ENCODE measurements at regions not wholly inside any gene's neighbourhood (a gene's known extent, or its start where the extent isn't known, plus 50 kb on each side); places are given as distances from the start of the nearest gene placed in this dataset.

DNA sequence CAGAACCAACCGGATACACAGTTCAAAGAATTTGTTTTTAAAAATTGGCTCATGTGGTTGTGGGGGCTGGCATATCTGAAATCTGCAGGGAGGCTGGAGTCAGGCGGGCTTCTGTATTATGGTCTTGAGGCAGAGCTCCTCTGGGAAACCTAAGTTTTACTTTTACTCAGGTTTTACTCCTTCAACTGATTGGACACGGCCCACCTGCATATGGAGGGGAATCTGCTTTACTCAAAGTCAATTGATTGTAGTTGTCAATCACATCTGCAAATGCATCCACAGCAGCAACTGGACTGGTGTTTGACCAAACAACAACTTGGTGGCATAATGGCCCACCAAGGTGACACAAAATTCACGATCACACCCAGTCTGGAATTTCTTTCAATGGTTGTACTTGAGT is 103.4 kb downstream of the ERMARD start:
- DNase-seq (ENCODE audit: insufficient read length, low spot score) (no peak), FAIRE-seq (no peak)
- TF ChIP-seq POLR2A (IDR thresholded peaks at IDR 0.05; ENCODE audit: low read depth, low read length), result no peak

GRCh38 chr6:169854083-169854725 is 102.8 kb downstream of the ERMARD start:
- DNase-seq (ENCODE audit: insufficient read length, low spot score) (no peak), FAIRE-seq (no peak)
- no peak for TF ChIP-seq POLR2A (IDR thresholded peaks at IDR 0.05; ENCODE audit: low read depth, low read length)

DNA sequence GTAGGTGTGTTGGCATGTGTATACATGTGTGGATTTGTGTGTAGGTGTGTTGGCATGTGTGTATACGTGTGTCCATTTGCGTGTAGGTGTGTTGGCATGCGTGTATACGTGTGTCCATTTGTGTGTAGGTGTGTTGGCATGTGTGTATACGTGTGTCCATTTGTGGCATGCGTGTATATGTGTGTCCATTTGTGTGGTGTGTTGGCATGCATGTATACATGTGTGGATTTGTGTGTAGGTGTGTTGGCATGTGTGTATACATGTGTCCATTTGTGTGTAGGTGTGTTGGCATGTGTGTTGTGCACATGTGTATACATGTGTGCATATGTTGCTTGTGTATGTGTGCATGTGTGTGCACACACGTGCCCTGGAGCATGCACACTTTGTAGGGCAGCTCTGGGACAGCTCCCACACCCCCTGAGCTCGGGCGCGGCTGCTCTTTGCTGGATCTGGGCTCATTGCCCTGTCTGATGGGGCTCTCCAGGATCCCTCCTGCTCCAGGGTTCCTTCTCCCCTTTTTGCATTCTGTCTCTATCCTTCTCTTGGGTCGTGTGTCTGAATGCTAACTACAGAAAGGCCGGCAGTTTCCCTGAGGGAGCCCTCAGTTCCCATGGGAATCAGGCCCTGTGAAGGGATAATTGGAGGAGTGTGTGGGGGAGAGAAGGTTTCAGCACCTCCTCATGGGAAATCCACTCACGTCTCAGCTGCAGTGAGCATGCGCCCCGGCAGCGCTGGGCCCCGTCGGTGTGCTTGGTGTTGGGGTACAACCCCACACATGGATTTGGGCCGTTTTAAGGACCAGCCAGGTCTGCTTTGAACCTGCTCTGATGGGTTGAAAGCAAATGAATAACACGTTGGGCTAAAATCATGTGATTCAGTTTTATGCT is 102.0 kb downstream of the ERMARD start:
- FAIRE-seq (no peak), DNase-seq (ENCODE audit: insufficient read length, low spot score) (no peak)
- TF ChIP-seq POLR2A (IDR thresholded peaks at IDR 0.05; ENCODE audit: low read depth, low read length), result no peak

DNA sequence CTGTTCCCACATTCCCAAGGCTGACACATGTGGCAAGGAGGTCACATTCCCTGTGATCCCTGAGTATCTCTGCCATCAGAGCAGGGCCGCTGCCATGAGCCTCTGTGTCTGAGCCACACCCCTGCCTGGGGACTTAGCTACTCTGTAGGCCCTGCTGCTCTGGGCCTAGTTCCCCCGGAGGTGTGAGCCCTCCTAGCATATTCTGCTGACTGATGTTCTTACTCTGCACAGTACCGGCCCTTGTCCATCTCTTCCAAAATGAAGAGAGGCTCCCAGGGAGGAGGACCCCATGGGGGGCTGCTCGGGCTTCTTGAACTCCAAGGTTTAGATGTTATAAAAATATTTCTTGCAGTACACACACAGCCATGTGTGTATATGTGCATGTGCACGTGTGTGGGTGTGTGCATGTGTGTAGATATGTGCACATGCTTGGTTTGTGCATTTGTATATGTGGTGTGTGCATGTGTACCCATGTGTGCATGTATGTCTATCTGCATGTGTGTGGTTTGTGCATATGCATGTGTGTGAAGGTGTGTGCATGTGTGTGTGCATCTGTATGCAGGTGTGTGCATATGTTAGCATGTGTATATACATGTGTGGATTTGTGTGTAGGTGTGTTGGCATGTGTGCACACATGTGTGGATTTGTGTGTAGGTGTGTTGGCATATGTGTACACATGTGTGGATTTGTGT is 101.2 kb downstream of the ERMARD start:
- DNase-seq (ENCODE audit: insufficient read length, low spot score), result no peak
- FAIRE-seq, result no peak
- no peak for TF ChIP-seq POLR2A (IDR thresholded peaks at IDR 0.05; ENCODE audit: low read depth, low read length)

DNA sequence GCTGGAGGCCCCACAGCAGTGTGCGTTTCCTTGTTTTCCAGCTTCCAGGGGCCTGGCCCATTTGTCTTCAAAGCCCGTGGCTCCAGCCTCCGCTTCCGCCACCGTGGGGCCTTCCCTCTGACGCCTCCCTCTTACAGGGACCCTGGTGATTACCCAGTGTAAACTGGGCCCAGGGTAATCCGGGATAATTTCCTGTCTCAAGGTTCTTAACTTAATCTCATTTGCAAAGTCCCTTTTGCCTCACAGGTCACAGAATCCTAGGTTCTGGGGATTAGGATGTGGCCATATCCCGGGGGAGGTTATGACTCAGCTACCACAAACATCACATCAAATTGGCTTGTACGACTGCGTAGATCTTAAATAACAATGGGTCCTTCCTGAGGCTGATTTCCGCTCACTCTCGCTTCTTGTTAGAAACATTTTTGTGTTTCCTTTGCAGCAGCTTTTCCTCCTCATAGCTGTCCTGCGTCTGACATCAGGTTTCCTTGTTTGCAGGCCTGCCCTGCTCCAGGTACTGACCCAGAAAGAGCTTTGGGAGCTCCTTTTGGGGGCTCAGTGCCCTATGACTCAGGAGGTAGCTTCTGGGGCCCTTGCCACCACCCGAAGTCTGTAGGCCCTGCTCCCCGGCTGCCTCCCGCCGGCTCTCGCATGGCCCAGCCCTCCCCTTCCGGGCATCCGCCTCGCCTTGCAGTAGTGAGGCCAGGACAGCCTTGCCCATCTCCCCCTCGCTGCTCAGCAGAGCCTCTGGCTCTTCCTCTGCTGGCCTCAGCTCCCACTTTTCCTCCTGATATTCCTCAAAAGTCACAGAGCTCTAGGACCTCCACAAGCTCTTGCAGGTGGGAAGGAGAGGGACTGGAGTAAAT is 100.5 kb downstream of the ERMARD start:
- peak; percentile 39 for DNase-seq (ENCODE audit: insufficient read length, low spot score)
- FAIRE-seq, result no peak

DNA sequence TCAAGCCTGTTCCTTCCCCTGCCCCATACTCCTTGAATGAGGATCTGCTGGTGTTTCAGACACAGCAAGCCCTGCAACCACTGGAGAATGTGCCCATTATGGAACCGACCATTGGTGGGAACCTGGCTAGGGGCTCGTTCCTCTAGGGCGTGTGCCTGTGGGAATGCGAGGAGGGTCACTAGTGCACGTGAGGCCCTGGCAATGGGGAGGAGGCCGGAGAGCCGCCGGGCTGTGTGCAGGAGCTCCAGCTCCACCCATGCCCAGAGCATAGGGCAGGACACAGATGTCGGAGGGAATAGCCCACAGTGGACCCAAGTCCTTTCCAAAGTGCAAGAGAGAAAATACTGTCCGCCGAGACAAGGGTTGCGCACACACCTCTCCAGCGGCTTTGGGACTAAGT is 99.3 kb downstream of the ERMARD start:
- TF ChIP-seq POLR2A (IDR thresholded peaks at IDR 0.05; ENCODE audit: low read depth, low read length), result no peak
- FAIRE-seq, result no peak
- no peak for DNase-seq (ENCODE audit: insufficient read length, low spot score)

More for the DNA sequence above, 100.5 kb downstream of the ERMARD start:
- no peak for TF ChIP-seq POLR2A (IDR thresholded peaks at IDR 0.05; ENCODE audit: low read depth, low read length)

- FAIRE-seq, result no peak
- no peak for TF ChIP-seq POLR2A (IDR thresholded peaks at IDR 0.05; ENCODE audit: low read depth, low read length)
These were observed 98.7 kb downstream of the ERMARD start for GRCh38 chr6:169850154-169850553.

GRCh38 chr6:169849396-169849795 is 98.0 kb downstream of the ERMARD start:
- FAIRE-seq, result no peak
- DNase-seq (ENCODE audit: insufficient read length, low spot score), result no peak
- no peak for TF ChIP-seq POLR2A (IDR thresholded peaks at IDR 0.05; ENCODE audit: low read depth, low read length)

More at GRCh38 chr6:169850154-169850553, 98.7 kb downstream of the ERMARD start:
- DNase-seq (ENCODE audit: insufficient read length, low spot score), result no peak

DNA sequence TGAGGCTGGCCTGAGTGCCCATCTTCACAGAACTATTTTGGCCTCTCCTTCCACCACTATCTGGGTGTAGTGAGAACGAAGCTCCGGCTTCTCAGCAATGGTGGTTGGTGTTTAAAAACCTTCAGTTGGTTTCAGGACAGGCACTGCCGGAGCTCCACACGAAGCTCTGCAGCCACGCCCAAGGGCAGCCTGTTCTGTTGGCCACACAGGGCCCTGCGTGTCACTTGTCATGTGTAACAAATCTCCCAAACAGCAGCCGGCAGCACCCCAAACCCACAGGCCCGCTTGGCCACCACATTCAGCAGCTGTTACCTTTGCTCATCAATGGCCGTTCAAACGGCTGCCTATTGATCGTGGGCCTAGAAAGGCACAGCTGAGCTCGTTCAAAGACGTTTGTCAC is 97.5 kb downstream of the ERMARD start:
- FAIRE-seq (no peak), DNase-seq (ENCODE audit: insufficient read length, low spot score) (no peak)
- TF ChIP-seq POLR2A (IDR thresholded peaks at IDR 0.05; ENCODE audit: low read depth, low read length), result no peak

- DNase-seq (ENCODE audit: insufficient read length, low spot score) (no peak), FAIRE-seq (no peak)
- TF ChIP-seq POLR2A (IDR thresholded peaks at IDR 0.05; ENCODE audit: low read depth, low read length), result no peak
These were observed 96.5 kb downstream of the ERMARD start for GRCh38 chr6:169847901-169848311.

- no peak for FAIRE-seq
These were observed 95.8 kb downstream of the ERMARD start for GRCh38 chr6:169847141-169847674.

DNA sequence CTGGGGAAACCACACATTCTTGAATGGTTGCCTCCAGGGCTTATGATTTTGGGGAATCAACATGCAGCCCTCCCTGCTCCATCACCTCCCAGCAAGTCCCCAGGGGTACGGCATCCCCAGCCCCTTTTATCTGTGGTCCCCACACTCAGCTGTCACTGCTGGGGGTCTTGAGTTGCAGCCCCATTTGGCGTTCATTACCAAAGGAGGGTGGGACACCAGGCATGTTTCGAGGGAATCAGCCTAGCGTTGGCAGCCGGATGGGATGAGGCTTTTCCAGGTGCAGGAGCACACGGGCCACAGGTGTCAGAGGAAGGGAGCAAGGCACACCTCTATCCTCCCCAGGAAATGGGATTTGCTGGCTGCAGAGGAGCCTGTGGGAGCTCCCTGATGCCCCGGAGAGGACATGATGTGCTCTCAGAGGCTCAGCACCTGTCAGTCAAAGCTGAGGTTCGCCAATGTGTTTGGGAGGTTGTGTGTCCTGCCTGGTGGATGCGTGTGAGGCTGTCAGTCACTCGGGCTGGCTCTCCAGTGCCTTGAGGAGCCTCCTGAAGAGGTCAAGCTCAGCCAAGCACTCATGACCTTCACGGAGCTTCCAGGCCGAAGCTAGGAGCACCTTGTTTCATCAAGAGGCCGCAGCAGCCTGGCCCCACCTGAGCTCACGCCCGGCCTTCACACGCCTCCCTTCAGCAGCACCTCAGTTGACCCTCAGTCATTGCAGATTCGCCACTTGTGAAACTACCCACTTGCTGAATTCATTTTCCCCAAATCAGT is 95.0 kb downstream of the ERMARD start:
- no peak for FAIRE-seq

More at GRCh38 chr6:169847141-169847674, 95.8 kb downstream of the ERMARD start:
- DNase-seq (ENCODE audit: insufficient read length, low spot score), result no peak
- no peak for TF ChIP-seq POLR2A (IDR thresholded peaks at IDR 0.05; ENCODE audit: low read depth, low read length)

More for the DNA sequence above, 95.0 kb downstream of the ERMARD start:
- DNase-seq (ENCODE audit: insufficient read length, low spot score), result no peak
- no peak for TF ChIP-seq POLR2A (IDR thresholded peaks at IDR 0.05; ENCODE audit: low read depth, low read length)
